ENCODE measurements at regions not wholly inside any gene's neighbourhood (a gene's known extent, or its start where the extent isn't known, plus 50 kb on each side); places are given as distances from the start of the nearest gene placed in this dataset.
"Not testable (repeated sequence)": the region's sequence is repeated elsewhere in the genome, so short reads cannot be mapped to it uniquely, and the experiment has no call there.

DNA sequence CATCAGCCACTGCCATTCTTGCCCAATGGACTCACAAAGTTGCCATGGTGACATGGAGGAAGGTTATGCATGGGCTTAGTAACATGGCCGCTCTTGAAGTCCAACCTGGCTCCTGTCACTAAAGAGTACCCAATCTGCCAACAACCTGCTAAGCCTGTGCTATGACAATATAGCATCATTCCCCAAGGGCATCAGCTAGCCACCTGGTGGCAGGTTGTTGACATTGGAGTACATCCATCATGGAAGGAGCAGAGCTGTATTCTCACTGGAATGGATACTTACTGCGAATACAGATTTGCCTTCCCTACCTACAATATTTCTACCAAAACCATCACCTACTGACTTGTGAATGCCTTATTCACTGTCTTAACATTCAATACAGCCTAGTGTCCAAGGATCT lies 138.9 kb upstream of the RORA start:
- no peak for DNase-seq (ENCODE audit: low spot score)
- in situ Hi-C loops (cut with MboI; ENCODE audit: low sequenced_read_pairs, unreplicated experiment), result no loop called here
- TF ChIP-seq, protein P1, sequence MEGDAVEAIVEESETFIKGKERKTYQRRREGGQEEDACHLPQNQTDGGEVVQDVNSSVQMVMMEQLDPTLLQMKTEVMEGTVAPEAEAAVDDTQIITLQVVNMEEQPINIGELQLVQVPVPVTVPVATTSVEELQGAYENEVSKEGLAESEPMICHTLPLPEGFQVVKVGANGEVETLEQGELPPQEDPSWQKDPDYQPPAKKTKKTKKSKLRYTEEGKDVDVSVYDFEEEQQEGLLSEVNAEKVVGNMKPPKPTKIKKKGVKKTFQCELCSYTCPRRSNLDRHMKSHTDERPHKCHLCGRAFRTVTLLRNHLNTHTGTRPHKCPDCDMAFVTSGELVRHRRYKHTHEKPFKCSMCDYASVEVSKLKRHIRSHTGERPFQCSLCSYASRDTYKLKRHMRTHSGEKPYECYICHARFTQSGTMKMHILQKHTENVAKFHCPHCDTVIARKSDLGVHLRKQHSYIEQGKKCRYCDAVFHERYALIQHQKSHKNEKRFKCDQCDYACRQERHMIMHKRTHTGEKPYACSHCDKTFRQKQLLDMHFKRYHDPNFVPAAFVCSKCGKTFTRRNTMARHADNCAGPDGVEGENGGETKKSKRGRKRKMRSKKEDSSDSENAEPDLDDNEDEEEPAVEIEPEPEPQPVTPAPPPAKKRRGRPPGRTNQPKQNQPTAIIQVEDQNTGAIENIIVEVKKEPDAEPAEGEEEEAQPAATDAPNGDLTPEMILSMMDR (IDR thresholded peaks at IDR 0.05; ENCODE audit: borderline replicate concordance, control extremely low read depth, extremely low read depth, insufficient read depth, missing control alignments), result no peak

DNA sequence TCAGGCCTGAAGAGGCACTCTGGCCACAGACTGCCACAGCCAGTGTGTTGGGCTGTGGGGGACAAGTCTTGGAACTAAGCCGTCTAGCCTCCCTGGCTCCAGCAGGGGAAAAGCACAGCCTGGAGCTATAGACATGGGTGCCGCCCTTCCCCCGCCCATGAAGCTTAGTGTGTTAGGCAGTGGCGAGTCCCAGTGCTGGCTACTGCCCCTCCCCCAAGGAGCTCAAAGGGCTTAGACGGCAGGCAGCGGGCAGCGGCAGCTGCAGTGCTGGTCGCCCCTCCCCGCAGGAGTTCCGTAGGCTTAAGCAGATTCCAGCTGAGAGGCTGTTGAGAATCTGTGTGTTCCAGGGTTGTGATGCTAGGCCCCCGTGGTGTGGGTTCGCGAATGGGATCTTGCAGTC lies 135.8 kb upstream of the RORA start:
- DNase-seq (ENCODE audit: low spot score), result no peak
- in situ Hi-C loops (cut with MboI; ENCODE audit: low sequenced_read_pairs, unreplicated experiment), result no loop called here
- TF ChIP-seq, protein P1 (IDR thresholded peaks at IDR 0.05; ENCODE audit: borderline replicate concordance, control extremely low read depth, extremely low read depth, insufficient read depth, missing control alignments), result no peak

DNA sequence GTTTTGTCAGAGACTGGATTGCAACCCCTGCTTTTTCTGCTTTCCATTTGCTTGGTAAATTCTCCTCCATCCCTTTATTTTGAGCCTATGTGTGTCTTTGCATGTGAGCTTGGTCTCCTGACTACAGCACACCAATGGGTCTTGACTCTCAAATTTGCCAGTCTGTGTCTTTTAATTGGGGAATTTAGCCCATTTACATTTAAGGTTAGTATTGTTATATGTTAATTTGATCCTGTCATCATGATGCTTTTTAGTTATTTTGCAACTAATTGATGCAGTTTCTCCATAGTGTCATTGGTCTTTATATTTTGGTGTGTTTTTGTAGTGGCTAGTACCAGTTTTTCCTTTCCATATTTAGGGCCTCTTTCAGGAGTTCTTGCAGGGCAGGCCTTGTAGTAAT lies 133.8 kb upstream of the RORA start:
- in situ Hi-C loops (cut with MboI; ENCODE audit: low sequenced_read_pairs, unreplicated experiment); DNase-seq (ENCODE audit: low spot score): not testable (repeated sequence)

DNA sequence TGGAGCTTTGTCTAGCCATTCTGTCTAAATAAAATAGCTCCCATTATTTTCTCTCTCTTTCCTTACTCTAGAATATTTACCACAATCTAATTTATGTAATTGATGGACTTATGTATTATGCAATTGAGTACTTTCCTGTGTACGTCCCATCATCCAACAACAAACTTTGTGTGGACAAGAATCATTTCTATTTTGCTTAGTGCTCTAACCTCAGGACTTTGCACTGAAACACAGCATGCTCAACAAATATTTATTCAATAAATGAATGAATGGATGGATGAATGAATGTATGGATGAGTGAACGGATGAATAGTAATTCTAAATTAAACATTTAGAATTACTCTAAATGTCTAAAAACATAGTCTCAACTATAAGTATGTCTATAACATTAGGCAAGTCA lies 115.2 kb upstream of the RORA start:
- TF ChIP-seq, protein P1 (IDR thresholded peaks at IDR 0.05; ENCODE audit: borderline replicate concordance, control extremely low read depth, extremely low read depth, insufficient read depth, missing control alignments), result no peak
- DNase-seq (ENCODE audit: low spot score), result no peak
- in situ Hi-C loops (cut with MboI; ENCODE audit: low sequenced_read_pairs, unreplicated experiment), result no loop called here

DNA sequence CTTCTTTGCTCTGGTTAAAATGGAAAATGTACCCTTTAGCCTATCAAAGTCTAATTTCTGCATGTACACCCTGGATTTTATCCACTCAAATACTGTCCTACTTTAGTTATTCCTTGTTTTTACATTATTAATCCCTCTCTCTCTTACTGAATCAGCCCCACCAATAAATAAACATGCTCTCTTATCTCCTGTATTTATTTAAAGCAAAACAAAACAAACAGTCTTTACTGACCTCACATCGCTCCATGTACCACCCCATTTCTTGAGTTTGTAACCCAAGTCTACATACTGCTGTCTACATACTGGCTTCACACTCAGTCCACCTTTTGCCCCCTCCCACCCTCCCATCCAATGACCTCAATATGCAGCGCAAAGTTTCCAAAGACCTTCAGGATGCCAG lies 113.3 kb upstream of the RORA start:
- no peak for DNase-seq (ENCODE audit: low spot score)
- TF ChIP-seq, protein P1 (IDR thresholded peaks at IDR 0.05; ENCODE audit: borderline replicate concordance, control extremely low read depth, extremely low read depth, insufficient read depth, missing control alignments), result no peak
- in situ Hi-C loops (cut with MboI; ENCODE audit: low sequenced_read_pairs, unreplicated experiment), result no loop called here

DNA sequence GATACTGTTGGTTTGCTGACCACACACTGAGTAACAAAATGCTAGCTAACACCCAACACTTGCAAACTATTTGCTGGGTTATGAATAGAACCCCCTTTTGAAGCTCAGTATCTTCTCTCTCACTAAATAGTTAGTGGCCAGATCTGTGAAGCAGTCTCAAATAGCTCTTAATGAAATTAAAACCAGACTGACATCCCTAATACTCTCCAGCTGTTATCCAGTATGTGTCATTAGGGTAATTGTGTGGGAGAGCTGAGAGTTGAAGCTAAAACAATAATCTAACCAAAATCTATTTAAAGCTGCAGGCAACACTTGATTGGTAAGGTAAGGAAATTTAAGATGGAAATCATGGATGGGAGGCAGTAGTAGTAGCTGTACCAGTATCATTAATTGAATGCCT lies 110.4 kb upstream of the RORA start:
- in situ Hi-C loops (cut with MboI; ENCODE audit: low sequenced_read_pairs, unreplicated experiment), result no loop called here

DNA sequence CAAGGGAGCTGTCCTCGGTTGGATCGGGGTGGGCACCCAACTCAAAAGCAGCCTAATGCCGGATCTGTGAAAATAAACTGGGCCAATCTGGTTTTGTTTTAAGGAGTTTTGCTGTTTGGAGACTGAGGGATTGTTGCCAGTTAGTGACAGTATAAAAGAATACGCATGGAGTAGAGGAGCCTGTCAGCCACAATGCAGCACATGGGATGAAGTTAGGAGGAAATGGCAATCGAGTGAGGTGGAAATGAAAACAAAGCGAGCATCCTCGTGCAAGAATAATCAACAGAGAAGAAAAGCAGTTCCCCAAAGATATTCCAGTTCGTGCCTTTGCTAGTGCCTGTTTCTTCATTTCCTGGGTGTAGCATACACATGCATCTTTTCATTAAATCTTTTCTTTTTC lies 108.4 kb upstream of the RORA start:
- TF ChIP-seq, protein P1 (IDR thresholded peaks at IDR 0.05; ENCODE audit: borderline replicate concordance, control extremely low read depth, extremely low read depth, insufficient read depth, missing control alignments), result no peak
- no peak for DNase-seq (ENCODE audit: low spot score)
- in situ Hi-C loops (cut with MboI; ENCODE audit: low sequenced_read_pairs, unreplicated experiment), result no loop called here

More for the DNA sequence above, 110.4 kb upstream of the RORA start:
- no peak for DNase-seq (ENCODE audit: low spot score)
- TF ChIP-seq, protein P1 (IDR thresholded peaks at IDR 0.05; ENCODE audit: borderline replicate concordance, control extremely low read depth, extremely low read depth, insufficient read depth, missing control alignments), result no peak
